Activated naive CD4-positive, alpha-beta T cell (primary cell): ENCODE measurements at regions not wholly inside any gene's neighbourhood (a gene's known extent, or its start where the extent isn't known, plus 50 kb on each side); places are given as distances from the start of the nearest gene placed in this dataset.
"Not testable (repeated sequence)": the region's sequence is repeated elsewhere in the genome, so short reads cannot be mapped to it uniquely, and the experiment has no call there.

Source experiments
- DNase-seq, 4 experiments: peaks; one replicate each; lab custom pipeline; 2025; lab: John Stamatoyannopoulos, UW

GRCh38 chr17:5898406-5898805, 171.8 kb upstream of the WSCD1 start:
- DNase-seq = no peak

GRCh38 chr17:5899496-5900195, 170.5 kb upstream of the WSCD1 start:
- DNase-seq = no peak

GRCh38 chr17:5901731-5902130, 168.4 kb upstream of the WSCD1 start:
- no peak for DNase-seq

- no peak for DNase-seq
Measured at GRCh38 chr17:5902181-5903140, 167.7 kb upstream of the WSCD1 start.

- no peak for DNase-seq
Measured at GRCh38 chr17:5911919-5912318, 158.3 kb upstream of the WSCD1 start.

- DNase-seq = no peak
Measured at GRCh38 chr17:5913032-5913531, 157.1 kb upstream of the WSCD1 start.

DNA sequence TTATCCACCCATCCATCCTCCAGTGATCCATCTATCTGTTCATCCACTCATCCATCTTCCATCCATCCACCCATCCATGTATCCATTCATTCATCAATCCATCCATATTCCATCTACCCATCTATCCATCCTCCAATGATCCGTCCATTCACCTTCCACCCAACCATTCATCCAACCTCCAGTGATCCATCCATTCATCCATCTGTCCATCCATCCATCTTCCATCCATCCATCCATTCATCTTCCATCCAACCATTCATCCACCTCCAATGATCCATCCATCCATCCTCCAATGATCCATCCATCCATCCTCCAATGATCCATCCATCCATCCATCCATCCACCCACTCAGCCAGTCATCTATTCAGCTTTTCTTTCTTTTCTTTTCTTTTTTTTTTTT, 156.5 kb upstream of the WSCD1 start:
- no peak for DNase-seq

- DNase-seq = no peak
Measured at GRCh38 chr17:5915337-5915736, 154.8 kb upstream of the WSCD1 start.

- DNase-seq = no peak
Measured at GRCh38 chr17:5919089-5919488, 151.1 kb upstream of the WSCD1 start.

GRCh38 chr17:5921512-5922282, 148.5 kb upstream of the WSCD1 start:
- no peak for DNase-seq

- DNase-seq = no peak
Measured at GRCh38 chr17:5922476-5922875, 147.7 kb upstream of the WSCD1 start.

DNA sequence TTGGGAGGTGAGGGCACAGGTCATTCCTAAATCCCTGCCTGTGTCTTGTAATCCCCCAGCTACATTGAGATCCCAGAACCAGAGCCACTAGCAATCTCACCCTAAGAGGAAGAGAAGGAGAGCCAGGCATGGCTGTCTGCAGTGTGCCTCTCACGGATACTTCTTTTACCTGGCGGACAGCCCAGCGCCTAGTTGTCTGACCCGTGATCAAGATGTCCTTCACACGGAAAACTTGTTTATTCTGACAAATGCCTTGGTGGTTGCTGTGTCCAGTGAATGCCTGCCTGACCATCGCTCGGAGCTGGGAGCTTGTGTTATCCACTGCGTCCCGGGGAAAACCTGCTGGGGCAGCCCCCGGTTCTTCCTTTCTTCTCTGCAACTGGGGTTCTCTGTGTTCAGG, 140.5 kb upstream of the WSCD1 start:
- DNase-seq = no peak

DNA sequence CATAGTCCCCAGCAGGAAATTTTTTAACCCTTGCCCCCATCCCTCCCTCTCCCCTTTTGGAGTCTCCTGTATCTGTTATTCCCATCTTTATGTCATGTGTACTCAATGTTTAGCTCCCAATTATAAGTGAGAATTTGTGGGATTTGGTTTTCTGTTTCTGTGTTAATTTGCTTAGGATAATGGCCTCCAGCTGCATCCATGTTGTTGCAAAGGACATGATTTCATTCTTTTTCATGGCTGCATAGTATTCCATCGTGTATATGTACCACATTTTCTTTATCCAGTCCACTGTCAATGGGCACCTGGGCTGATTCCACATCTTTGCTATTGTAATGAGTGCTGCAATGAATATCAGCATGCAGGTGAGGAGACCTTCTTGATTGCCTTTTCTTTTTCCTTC, 139.6 kb upstream of the WSCD1 start:
- DNase-seq = not testable (repeated sequence)

DNA sequence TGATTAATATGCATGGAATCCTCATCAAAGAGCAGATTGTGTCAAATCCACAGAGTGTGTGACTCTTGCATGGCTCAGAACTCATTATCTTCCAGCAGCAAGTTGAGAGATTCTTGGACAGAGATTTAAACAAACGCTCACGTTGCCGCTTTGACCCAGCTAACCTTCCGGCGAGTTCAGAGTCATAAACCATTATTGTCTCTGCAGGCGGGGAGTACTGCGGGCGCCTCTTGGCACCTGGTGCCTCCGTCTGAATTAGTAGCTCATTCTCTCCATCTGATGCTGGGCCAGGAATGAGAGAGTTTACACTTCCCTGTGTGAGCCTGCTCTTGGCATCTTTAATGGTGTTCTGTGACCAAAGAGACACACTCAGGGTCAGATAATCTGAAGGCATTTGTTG, 138.6 kb upstream of the WSCD1 start:
- DNase-seq = no peak

GRCh38 chr17:5933430-5933829, 136.7 kb upstream of the WSCD1 start:
- no peak for DNase-seq

DNA sequence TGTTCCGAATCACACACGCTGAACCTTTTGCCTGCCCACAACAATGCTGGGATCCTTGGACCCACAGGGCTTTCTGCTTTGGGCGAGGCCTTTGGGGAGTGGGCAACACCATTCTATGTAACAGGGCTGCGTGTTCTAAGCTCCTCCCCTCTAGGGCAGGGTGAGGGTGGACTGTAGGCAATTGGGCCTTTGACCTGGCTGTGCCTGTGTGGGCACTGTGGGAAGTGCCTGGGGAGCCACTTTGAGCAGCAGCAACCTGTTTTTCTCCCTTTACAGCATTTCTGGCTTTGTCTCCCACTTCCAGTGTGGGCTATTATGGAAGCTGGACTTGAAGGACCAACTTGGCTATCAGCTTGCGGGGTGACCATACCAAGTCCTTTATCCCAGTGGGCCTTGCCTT, 128.9 kb upstream of the WSCD1 start:
- no peak for DNase-seq

GRCh38 chr17:5942687-5943086, 127.5 kb upstream of the WSCD1 start:
- DNase-seq = no peak

GRCh38 chr17:5943232-5943631, 126.9 kb upstream of the WSCD1 start:
- no peak for DNase-seq

GRCh38 chr17:5943982-5944381, 126.2 kb upstream of the WSCD1 start:
- DNase-seq = no peak

- DNase-seq = no peak
Measured at GRCh38 chr17:5947701-5948180, 122.4 kb upstream of the WSCD1 start.

- DNase-seq = no peak
Measured at GRCh38 chr17:5948811-5949210, 121.4 kb upstream of the WSCD1 start.

DNA sequence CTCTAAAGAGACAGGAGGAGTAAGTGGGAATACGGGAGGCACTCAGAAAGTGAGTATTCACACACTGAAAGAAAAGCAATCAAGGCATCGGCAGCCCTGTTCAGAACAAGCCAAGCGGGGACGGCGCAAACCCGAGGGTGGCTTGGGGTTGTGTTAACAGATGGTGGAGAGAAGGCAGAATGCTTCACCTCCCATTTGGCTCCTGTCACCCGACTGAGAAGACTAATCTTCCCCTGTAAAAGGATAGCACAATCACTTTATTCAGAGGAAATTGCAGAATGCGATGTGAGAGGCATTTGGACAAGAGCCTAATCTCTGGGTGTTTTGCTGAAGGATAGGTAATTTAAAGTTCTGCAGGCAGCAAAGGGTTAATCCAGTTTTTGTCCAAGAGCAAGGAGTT, 119.3 kb upstream of the WSCD1 start:
- no peak for DNase-seq
